B cell (primary cell): ENCODE measurements at regions not wholly inside any gene's neighbourhood (a gene's known extent, or its start where the extent isn't known, plus 50 kb on each side); places are given as distances from the start of the nearest gene placed in this dataset.

Experiments used
- ATAC-seq: fragments of 200-7000 bp; cut with Tn5 transposase; one replicate; pipeline ENCODE4 v1.10.0; 2021; ENCODE audit warnings: low read depth, mild to moderate bottlenecking, moderate number of reproducible peaks, moderate library complexity
- CTCF ChIA-PET: fragments of 350-600 bp; sonication (Branson Sonifier 250); formaldehyde crosslinking; loops from one replicate; lab custom pipeline; 2021; ENCODE audit warnings: antibody characterized with exemption, inconsistent platforms; lab: Charles Lee
- POLR2A ChIA-PET: fragments of 350-600 bp; sonication (Branson Sonifier 250); formaldehyde crosslinking; loops from one replicate; lab custom pipeline; 2021; ENCODE audit warnings: antibody characterized with exemption; lab: Charles Lee
- DNase-seq: peaks from one replicate; pipeline ENCODE4 v3.0.0; 2013
- H2AFZ ChIP-seq: 2 replicates; pipeline ENCODE4 v1.6.1; 2012; ENCODE audit warnings: mild to moderate bottlenecking, low read depth, low read length; ENCODE audit not compliant: insufficient read depth, poor library complexity, severe bottlenecking
- H3K27ac ChIP-seq, 2 donors: 1 replicate in 1 of 2; 2 replicates in 1 of 2; pipeline ENCODE4 v1.5.1; 2012 to 2013; ENCODE audit warnings: low read length in 2 of 2, mild to moderate bottlenecking in 2 of 2, moderate library complexity in 1 of 2
- H3K27me3 ChIP-seq, 4 experiments: fragments of 200-600 bp in 1 of 4; sonication (generic) in 1 of 4; replicated peaks in 1 of 4; 1 replicate in 2 of 4; 2 replicates in 2 of 4; pipeline versions ENCODE4 v1.6.1 to v1.7.0; 2013 to 2016; ENCODE audit warnings: low read length in 3 of 4, mild to moderate bottlenecking in 2 of 4, mixed read lengths in 1 of 4, moderate library complexity in 1 of 4; ENCODE audit not compliant: insufficient read depth in 4 of 4, control insufficient read depth in 3 of 4; ENCODE audit errors: control extremely low read depth in 1 of 4
- H3K36me3 ChIP-seq, 2 experiments: replicated peaks in 1 of 2; 1 replicate in 1 of 2; 2 replicates in 1 of 2; pipeline versions ENCODE4 v1.6.1 to v1.7.1; 2013; ENCODE audit warnings: low read length in 1 of 2; ENCODE audit not compliant: insufficient read depth in 2 of 2, control insufficient read depth in 1 of 2; ENCODE audit errors: control extremely low read depth in 1 of 2, extremely low read depth in 1 of 2
- H3K4me1 ChIP-seq, 2 donors: fragments of 200-600 bp in 1 of 2; sonication (generic) in 1 of 2; 1 replicate in 1 of 2; 2 replicates in 1 of 2; pipeline versions ENCODE4 v1.5.1 to v1.6.1; 2013 to 2017; ENCODE audit warnings: low read length in 2 of 2; ENCODE audit not compliant: control insufficient read depth in 2 of 2, insufficient read depth in 2 of 2
- H3K4me2 ChIP-seq: replicated peaks from 2 replicates; pipeline ENCODE3; 2012; ENCODE audit warnings: mild to moderate bottlenecking, low read depth, low read length; ENCODE audit not compliant: poor library complexity, severe bottlenecking
- H3K4me3 ChIP-seq, 5 experiments: fragments of 200-600 bp in 1 of 5; sonication (generic) in 1 of 5; 1 replicate in 3 of 5; 2 replicates in 2 of 5; pipeline versions ENCODE4 v1.5.1 to v1.7.0; 2011 to 2016; ENCODE audit warnings: low read length in 4 of 5, mild to moderate bottlenecking in 4 of 5, low read depth in 2 of 5, control low read depth in 1 of 5, moderate library complexity in 1 of 5; ENCODE audit not compliant: insufficient read depth in 1 of 5; ENCODE audit errors: control extremely low read depth in 1 of 5, extremely low read depth in 1 of 5
- H3K79me2 ChIP-seq: fragments of 200-600 bp; sonication (generic); one replicate; pipeline ENCODE4 v1.6.0; 2016; ENCODE audit warnings: low read length; ENCODE audit not compliant: control insufficient read depth, insufficient read depth
- H3K9ac ChIP-seq: fragments of 200-600 bp; sonication (generic); 2 replicates; pipeline ENCODE4 v1.6.1; 2017; ENCODE audit warnings: mild to moderate bottlenecking, low read length, moderate library complexity
- H3K9me3 ChIP-seq, 3 donors: one replicate each; pipeline versions ENCODE4 v1.6.1 to v1.7.1; 2013; ENCODE audit warnings: low read length in 2 of 3; ENCODE audit not compliant: control insufficient read depth in 2 of 3, insufficient read depth in 1 of 3; ENCODE audit errors: control extremely low read depth in 1 of 3
- H4K20me1 ChIP-seq: 2 replicates; pipeline ENCODE4 v1.6.0; 2012; ENCODE audit warnings: mild to moderate bottlenecking, low read length; ENCODE audit not compliant: insufficient read depth, control insufficient read depth, poor library complexity, severe bottlenecking
- H3K27ac Mint-ChIP-seq: one replicate; pipeline ENCODE4 v1.8.0; 2021; ENCODE audit warnings: mixed read lengths
- H3K27me3 Mint-ChIP-seq: one replicate; pipeline ENCODE4 v1.8.0; 2021; ENCODE audit warnings: mixed read lengths
- H3K4me1 Mint-ChIP-seq: one replicate; pipeline ENCODE4 v1.8.0; 2021; ENCODE audit warnings: mixed read lengths
- H3K4me3 Mint-ChIP-seq: one replicate; pipeline ENCODE4 v1.8.0; 2021; ENCODE audit warnings: mixed read lengths
- H3K9me3 Mint-ChIP-seq: one replicate; pipeline ENCODE4 v1.8.0; 2022; ENCODE audit warnings: mixed read lengths; ENCODE audit not compliant: insufficient read depth
- EZH2 ChIP-seq: IDR thresholded peaks from 2 replicates; pipeline ENCODE4 v1.6.1; 2012; ENCODE audit warnings: borderline replicate concordance, low read depth, mild to moderate bottlenecking, moderate library complexity, low read length; ENCODE audit not compliant: insufficient read depth, poor library complexity, severe bottlenecking
- WGBS: methylation state at CpG from one replicate; pipeline ENCODE4 v1.1.5; 2013; ENCODE audit warnings: missing lambda C conversion rate; ENCODE audit not compliant: insufficient coverage; 5-methylcytosine and 5-hydroxymethylcytosine counted together
- intact Hi-C: fragments of 100-400 bp; cut with micrococcal nuclease; formaldehyde crosslinking; loops from one replicate; pipeline ENCODE4 v1.10.0; 2022
- TF ChIP-seq, protein P1 (sequence below): fragments of 200-600 bp; IDR thresholded peaks from one replicate; pipeline ENCODE4 v1.8.0; 2022; ENCODE audit warnings: antibody characterized with exemption, mild to moderate bottlenecking

DNA sequence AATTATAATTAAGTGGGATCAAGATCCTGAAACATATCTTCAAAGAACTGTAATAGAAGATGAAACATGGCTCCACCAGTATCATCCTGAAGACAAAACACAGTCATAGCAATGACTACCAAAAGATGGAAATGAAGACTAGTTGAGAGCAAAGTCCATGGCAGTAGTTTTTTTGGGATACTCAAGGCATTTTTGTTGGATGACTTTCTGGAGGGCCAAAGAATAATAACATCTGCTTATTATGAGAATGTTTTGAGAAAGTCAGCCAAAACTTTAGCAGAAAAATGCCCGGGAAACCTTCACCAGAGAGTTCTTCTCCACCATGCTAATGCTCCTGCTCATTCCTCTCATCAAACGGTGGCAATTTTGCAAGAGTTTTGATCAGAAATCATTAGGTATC is 809.4 kb upstream of the RAG2 start:
- no peak overlapping the region for H3K27ac Mint-ChIP-seq
- TF ChIP-seq EZH2 = no peak
- TF ChIP-seq, protein P1, sequence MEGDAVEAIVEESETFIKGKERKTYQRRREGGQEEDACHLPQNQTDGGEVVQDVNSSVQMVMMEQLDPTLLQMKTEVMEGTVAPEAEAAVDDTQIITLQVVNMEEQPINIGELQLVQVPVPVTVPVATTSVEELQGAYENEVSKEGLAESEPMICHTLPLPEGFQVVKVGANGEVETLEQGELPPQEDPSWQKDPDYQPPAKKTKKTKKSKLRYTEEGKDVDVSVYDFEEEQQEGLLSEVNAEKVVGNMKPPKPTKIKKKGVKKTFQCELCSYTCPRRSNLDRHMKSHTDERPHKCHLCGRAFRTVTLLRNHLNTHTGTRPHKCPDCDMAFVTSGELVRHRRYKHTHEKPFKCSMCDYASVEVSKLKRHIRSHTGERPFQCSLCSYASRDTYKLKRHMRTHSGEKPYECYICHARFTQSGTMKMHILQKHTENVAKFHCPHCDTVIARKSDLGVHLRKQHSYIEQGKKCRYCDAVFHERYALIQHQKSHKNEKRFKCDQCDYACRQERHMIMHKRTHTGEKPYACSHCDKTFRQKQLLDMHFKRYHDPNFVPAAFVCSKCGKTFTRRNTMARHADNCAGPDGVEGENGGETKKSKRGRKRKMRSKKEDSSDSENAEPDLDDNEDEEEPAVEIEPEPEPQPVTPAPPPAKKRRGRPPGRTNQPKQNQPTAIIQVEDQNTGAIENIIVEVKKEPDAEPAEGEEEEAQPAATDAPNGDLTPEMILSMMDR = no peak
- no peaks in the 10 kb centered on the region for H3K27me3 ChIP-seq
- H4K20me1 ChIP-seq = no peaks in the 10 kb centered on the region
- DNase-seq (no peak), ATAC-seq (no peak)
- no peak overlapping the region for H3K9ac ChIP-seq
- no peak overlapping the region for H3K4me3 ChIP-seq
- H3K9me3 ChIP-seq = no peaks in the 10 kb centered on the region
- H3K9me3 Mint-ChIP-seq = peaks cover 3% of the 10 kb centered on the region
- ChIA-PET POLR2A (no interaction called here), CTCF (no interaction called here)
- no peak overlapping the region for H3K4me3 Mint-ChIP-seq
- no peaks in the 10 kb centered on the region for H3K79me2 ChIP-seq
- H3K27me3 Mint-ChIP-seq = no peaks in the 10 kb centered on the region
- intact Hi-C loops = no loop called here
- 80% methylated on average over 1 of the region's 2 CpGs for WGBS
- no peaks in the 10 kb centered on the region for H3K4me1 ChIP-seq
- no peak overlapping the region for H3K27ac ChIP-seq
- H3K36me3 ChIP-seq = no peaks in the 10 kb centered on the region
- H3K4me1 Mint-ChIP-seq = no peaks in the 10 kb centered on the region
- no peak overlapping the region for H2AFZ ChIP-seq
- H3K4me2 ChIP-seq = no peak overlapping the region

DNA sequence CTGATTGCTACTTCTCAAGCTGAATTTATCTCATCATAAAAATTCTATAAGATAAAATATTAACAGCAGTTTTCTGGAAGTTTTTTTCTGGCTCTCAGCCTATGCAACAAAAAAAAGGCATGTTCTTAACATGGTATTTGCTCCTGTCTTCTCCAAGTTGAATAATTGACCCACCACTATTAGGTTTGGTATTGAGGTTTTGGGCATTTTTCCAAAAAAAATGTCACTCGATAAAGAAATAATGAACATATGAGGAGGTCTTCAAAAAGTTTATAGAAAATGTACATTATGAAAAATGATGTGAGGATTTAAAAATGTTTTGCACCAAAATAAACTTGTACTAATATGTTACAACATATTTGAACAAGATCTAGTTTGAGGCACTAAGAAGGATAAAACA is 808.6 kb upstream of the RAG2 start:
- Histone ChIP-seq H3K4me2 (no peak overlapping the region), H3K79me2 (no peaks in the 10 kb centered on the region), H3K4me3 (no peak overlapping the region), H4K20me1 (no peaks in the 10 kb centered on the region), H3K4me1 (no peaks in the 10 kb centered on the region), H3K36me3 (no peaks in the 10 kb centered on the region), H3K9me3 (no peaks in the 10 kb centered on the region), H3K9ac (no peak overlapping the region), H3K27ac (no peak overlapping the region), H3K27me3 (no peaks in the 10 kb centered on the region), H2AFZ (no peak overlapping the region)
- Mint-ChIP-seq H3K27me3 (no peaks in the 10 kb centered on the region), H3K27ac (no peak overlapping the region), H3K9me3 (peaks cover 3% of the 10 kb centered on the region), H3K4me1 (no peaks in the 10 kb centered on the region), H3K4me3 (no peak overlapping the region)
- TF ChIP-seq, protein P1 = no peak
- TF ChIP-seq EZH2 = no peak
- POLR2A ChIA-PET = no interaction called here
- CTCF ChIA-PET = no interaction called here
- DNase-seq (no peak), ATAC-seq (no peak)
- intact Hi-C loops = no loop called here
- WGBS = no CpG with 5 or more reads among the region's 1 CpG
